ENCODE measurements at regions not wholly inside any gene's neighbourhood (a gene's known extent, or its start where the extent isn't known, plus 50 kb on each side); places are given as distances from the start of the nearest gene placed in this dataset.

DNA sequence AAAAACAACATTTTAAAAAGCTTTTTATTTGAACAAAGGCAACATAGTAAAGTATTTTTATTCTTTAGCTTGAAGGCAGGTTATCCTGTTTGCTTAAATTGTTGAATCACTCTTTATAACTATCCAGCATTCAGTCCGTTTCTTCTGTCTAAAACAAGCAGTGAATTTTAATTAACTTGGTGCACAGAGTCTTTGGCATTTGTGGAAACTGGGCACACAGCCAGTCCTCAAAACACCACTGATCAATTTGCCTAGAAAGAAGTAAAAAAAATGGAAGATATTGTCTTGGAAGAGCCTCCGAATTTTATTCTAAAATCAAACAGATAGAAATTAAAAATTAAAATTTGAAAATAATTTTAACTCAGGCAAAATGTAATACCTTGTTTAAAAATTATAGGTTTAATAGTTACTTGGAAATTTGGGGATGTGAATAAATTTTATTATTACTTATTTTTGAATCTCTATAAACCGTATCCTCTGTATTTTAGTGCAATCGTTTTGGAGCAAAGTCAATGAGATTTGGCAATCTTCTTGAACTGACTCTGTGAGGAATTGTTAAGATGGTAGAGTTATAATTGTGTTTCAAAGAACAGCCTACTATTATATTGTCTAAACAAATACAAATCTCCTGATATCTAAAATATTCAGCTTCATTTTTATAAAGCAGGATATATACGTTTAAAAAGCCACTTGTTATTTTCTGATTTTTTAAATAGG, 927.0 kb downstream of the SLC16A7 start:
- TF ChIP-seq EZH2 (IDR thresholded peaks at IDR 0.05; ENCODE audit: insufficient read depth, poor library complexity, severe bottlenecking): no peak
- TF ChIP-seq EZH2phosphoT487 (IDR thresholded peaks at IDR 0.05; ENCODE audit: insufficient read depth, low read depth): no peak
